OCI-LY3 (cell line): ENCODE measurements at regions not wholly inside any gene's neighbourhood (a gene's known extent, or its start where the extent isn't known, plus 50 kb on each side); places are given as distances from the start of the nearest gene placed in this dataset.

ENCODE experiments used
- EZH2phosphoT487 ChIP-seq: fragments of 200-600 bp; shearing (Covaris generic); IDR thresholded peaks from 2 replicates; pipeline ENCODE4 v1.6.1; 2018; ENCODE audit warnings: antibody characterized with exemption, mixed run types, low read depth
- TF ChIP-seq, protein P1 (sequence below): fragments of 200-600, 300-600 bp; sonication (generic); IDR thresholded peaks from 2 replicates; pipeline ENCODE4 v1.5.1; 2014; ENCODE audit warnings: antibody characterized with exemption, low read length, low read depth

DNA sequence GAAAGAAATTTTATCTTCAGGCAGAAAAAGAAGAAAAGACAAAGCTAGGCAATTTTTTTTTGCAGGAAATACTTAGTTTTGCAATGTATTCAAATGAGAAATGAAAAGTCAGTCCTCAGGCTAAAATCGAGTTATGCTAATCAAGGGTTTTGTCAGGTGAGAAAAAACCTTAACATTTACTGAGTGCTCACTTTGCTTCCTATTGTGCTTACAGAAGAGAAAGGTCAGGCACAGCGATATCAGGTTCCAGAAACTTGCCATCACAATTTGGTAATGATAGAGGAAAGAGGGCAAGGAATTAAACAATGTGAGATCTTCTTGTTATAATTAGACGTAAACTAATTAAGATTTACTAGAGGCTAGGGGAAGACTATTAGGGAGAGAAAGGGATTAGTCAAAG is 431.7 kb upstream of the CTNND2 start:
- TF ChIP-seq, protein P1, sequence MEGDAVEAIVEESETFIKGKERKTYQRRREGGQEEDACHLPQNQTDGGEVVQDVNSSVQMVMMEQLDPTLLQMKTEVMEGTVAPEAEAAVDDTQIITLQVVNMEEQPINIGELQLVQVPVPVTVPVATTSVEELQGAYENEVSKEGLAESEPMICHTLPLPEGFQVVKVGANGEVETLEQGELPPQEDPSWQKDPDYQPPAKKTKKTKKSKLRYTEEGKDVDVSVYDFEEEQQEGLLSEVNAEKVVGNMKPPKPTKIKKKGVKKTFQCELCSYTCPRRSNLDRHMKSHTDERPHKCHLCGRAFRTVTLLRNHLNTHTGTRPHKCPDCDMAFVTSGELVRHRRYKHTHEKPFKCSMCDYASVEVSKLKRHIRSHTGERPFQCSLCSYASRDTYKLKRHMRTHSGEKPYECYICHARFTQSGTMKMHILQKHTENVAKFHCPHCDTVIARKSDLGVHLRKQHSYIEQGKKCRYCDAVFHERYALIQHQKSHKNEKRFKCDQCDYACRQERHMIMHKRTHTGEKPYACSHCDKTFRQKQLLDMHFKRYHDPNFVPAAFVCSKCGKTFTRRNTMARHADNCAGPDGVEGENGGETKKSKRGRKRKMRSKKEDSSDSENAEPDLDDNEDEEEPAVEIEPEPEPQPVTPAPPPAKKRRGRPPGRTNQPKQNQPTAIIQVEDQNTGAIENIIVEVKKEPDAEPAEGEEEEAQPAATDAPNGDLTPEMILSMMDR, result no peak
- TF ChIP-seq EZH2phosphoT487, result no peak
